Central memory CD4-positive, alpha-beta T cell (primary cell): ENCODE measurements at regions not wholly inside any gene's neighbourhood (a gene's known extent, or its start where the extent isn't known, plus 50 kb on each side); places are given as distances from the start of the nearest gene placed in this dataset.

Experiments used
- DNase-seq: peaks from one replicate; pipeline ENCODE4 v3.0.0; 2022

DNA sequence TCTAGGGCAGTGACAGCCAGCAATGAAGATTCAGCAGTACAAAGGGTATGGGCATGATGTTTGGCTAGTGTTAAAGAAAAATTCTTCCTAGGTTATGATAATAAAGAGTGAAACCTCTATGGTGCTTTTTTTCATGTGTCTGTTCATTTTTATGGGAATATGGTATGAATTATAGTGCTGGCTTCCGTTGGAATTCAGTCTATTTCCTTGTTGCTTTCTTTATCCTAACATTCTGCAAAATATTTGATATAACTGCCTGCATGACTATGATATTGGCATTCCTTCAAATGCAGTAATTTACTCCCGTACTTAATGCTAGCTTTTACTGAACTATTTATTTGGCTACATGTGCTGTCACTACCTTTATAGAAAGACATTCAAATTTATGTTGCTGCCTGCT lies 57.6 kb upstream of the ATP11B start:
- DNase-seq = no peak

DNA sequence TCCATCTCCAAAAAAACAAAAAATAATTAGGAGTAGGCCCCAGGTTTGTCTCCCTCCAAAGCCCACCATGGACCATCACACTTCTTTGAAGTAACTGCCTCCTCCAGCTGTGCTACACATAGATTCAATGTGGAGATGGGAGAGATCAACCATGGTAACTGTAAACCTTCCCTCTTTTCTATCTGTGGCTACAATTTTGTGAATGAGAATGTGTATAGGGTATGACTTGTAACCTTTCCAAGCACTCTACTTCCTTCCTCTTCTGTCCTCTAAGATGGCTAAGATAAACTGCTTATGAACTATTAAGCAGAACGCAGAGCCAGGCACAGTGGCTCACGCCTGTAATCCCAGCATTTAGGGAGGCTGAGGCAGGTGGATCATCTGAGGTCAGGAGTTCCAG lies 55.5 kb upstream of the ATP11B start:
- DNase-seq = no peak

DNA sequence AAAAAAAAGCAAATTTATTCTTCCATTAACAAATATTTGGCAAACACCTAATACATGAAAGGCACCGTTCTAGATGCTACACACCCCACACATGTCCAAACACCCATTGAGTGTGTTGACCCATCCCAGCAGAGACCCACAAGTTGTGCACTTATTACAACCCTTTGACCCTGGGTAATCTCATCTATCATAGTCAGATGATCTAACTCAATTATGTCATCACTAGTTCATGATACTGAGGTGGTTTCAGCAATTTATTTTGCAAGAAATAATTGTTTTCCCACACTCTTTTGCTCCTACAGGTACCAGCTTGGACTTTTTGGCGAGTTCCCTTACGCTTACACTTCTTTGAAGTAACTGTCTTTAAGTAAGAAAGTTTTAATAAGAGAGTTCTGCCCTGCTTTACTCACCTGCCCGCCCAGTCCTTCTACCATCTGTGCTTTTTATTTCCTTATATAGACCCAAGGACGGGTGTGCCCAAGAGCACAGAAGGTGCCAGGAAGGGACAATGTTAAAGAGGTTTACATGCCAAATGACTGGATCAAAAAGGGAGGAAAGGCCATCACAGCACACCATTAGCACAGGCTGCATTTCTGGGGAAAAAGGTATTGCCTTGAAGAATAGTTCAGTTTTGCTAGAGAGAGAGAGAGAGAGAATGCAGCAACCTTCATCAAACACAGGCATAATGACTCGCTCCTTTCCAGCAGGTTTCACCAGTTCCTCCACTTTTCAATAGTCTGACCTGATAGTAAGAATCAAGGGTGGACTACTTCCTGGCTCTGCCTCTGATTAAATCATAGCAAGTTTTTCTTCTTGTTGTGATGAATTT lies 54.5 kb upstream of the ATP11B start:
- DNase-seq = no peak

DNA sequence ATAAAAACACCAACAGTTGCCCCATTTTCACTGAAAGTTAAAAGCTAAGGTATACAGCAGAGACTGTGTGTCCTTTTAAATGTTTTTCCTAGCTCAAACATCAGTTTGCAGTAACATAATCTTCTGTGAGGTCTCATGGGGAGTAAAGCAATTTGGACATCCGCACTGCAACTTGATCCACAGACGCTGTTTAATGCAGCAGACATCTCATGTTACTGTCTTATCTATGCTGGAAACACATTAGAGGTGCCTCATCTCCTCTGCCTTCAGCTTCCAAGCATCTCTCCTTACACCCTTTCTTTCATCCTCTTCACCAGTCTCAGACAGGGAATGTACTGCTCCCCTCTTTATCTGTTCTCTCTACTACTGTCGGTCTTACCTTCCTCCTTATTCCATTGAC lies 53.7 kb upstream of the ATP11B start:
- DNase-seq = no peak

DNA sequence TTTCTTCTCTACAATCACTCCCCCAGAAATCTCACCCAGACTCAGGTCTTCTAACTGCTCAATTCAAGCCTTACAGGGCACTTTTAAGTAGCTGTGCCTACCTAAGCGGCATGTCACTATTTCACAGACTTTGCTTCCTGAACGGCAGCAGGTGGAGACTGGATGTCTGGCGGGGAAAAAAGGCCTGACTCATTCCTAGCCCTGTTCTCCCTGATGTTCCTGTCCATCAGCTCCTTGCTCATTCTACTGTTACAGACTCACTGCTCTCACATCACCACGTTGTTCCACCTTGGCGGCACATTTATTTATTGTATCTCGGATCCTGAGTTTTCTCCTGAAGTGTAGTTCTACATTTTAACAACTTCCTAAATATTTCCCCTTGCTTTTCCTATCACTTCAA lies 52.6 kb upstream of the ATP11B start:
- no peak for DNase-seq

DNA sequence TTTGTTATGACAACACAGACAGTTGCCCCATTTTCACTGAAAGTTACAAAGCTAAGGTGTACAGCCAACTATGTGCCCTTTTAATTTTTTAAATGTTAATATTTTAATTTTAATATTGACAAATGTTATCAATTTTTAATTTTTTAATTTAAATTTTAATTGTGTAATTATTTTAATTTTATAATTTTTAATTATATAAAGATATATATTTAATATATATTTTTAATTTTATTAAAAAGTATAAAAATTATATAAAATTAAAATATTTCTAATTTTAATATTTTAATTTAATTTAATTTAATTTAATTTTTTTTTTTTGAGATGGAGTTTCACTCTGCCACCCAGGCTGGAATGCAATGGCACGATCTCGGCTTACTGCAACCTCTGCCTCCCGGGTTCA lies 52.1 kb upstream of the ATP11B start:
- DNase-seq = no peak
